ENCODE measurements at regions not wholly inside any gene's neighbourhood (a gene's known extent, or its start where the extent isn't known, plus 50 kb on each side); places are given as distances from the start of the nearest gene placed in this dataset.

DNA sequence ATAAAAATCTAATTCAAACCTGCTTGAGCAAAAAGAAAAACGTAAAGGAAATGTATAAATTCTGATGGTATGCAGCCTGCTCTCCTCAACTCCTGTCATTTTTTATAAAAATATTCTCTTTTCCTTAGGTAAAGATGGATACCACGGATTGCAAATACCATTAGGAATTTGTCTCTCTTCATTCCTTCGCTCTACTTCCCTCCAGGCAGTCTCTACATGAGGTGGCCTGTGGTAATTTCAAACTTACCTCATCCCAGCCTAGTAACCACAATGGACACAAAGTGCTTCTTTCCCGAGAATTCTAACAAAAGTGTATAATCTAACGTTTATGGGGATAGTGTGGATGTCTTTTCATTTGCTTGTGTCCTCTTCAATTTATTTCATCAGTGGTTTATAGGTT is 239.5 kb upstream of the LRRC7 start:
- no peak for DNase-seq (ENCODE audit: low spot score)

DNA sequence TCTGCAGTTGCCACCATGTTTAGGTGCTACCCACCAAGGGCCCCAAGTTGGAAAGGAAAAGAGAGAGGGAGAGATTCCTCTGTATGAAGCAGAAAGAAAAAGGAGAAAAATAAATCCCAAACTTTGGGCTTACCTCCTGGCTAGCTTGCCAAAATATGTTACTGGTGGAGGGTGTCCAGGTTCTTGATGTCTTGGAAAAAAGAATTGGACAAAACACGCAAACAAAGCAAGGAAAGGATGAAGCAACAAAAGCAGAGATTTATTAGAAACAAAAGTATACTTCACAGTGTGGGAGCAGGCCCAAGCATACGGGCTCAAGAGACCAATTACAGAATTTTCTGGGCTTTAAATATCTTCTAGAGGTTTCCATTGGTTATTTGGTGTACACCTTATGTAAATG is 204.5 kb upstream of the LRRC7 start:
- no peak for DNase-seq (ENCODE audit: low spot score)

DNA sequence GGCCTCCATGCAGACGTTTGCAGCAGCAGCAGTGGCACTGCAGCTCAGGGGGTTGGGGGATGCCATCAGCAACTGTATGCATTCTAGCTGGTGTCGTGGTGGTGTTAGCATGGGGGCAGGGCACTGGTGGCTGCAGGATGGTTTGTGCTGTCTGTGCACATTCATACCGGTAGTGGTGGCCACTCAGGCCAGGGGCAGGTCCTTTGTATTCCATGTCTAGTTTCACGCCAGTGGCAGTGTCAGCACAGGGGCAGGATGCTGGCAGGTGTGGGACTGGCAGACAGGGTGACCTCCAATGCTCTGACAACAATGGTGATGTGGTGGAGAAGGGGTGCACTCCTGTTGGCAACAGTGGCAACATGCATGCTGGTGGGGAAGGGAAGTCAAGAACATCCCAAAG is 194.2 kb upstream of the LRRC7 start:
- DNase-seq (ENCODE audit: low spot score), result no peak

DNA sequence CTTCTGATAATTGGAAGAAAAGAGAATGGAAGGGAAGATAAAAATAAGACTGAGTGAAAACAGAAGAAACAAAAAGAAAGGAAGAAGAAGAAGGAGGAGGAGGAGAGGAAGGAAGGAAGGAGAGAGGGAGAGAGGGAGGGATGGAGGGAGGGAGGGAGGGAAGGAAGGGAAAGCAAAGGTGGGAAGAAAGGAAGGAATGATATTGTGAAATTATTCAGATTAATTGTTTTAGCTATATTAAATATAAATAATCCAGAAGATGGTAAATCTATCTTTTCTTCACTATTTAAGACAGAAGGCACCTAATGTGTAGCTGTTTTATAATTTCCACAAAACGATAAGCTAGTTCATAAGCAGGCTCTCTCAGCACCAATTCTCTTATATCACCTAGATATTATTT is 191.3 kb upstream of the LRRC7 start:
- no peak for DNase-seq (ENCODE audit: low spot score)

DNA sequence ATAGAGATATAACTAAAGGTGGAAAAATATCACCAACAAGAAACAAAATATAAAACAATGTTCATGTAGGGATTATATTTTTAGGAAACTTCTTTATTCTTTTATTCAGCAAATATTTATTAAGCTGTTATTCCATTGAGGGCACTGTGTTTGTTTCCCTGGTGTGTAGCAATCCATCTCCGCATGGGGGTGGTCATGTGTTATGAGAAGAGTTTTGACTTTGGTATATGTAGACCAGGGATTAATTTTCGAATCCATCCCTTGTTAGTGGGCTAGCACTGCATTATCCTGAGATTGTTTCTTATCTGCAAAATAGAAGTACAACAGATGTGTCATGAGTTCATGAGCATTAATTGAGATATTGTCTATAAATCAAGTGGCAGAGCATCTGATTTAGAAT is 190.2 kb upstream of the LRRC7 start:
- DNase-seq (ENCODE audit: low spot score), result no peak

DNA sequence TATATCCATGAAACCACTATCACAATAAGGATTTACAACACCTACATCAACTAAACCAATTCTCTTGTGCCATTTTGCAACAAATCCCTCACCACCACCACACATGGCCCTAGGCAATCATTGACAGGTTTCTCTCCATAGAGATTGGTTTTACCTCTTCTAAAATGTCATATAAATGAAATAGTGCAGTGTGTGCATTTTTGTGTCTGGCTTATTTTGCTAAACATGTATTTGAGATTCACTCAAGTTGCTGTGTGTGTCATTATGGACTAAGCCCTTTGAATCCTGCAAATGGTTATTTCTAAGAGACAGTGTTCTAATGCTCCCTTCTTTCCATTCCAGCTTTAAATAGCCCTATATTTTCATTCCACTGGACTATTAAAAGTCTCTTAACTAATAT is 179.7 kb upstream of the LRRC7 start:
- DNase-seq (ENCODE audit: low spot score), result no peak

DNA sequence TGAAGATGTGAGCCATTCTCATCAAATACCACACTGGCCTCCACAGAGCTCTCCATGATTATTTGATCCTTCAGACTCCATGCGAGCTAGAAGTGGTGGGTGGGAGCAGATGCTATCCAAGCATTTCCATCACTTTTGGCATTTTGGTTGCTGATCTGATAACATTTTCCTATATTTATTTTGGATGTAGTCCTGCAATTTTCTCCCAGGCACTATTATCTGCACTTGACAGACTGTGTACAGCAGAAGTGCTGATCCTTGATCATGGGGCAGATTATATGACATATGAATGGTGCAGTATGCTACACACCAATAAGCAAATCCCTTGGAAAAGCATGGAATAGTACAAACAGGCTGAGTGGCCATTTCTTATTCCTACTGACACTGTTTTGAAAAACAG is 167.6 kb upstream of the LRRC7 start:
- no peak for DNase-seq (ENCODE audit: low spot score)

DNA sequence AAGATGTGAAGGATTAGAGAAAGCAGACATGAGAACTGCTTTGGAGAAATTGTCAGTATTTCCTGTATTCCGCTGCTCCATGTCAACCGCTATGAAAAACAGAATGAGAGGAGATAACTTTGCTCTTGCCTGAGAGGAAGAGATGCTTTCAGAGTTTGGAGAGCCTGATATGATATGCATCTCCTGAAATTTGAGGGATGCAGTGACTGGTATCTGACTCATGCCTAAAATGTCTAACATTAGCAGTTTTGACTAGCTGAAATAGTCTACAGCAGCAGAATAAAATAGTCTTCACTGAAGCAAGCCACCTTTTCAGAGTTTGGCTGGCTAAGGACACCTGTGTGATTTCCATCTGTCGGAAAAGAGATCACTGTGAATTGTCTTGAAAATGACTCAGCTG is 165.8 kb upstream of the LRRC7 start:
- no peak for DNase-seq (ENCODE audit: low spot score)

DNA sequence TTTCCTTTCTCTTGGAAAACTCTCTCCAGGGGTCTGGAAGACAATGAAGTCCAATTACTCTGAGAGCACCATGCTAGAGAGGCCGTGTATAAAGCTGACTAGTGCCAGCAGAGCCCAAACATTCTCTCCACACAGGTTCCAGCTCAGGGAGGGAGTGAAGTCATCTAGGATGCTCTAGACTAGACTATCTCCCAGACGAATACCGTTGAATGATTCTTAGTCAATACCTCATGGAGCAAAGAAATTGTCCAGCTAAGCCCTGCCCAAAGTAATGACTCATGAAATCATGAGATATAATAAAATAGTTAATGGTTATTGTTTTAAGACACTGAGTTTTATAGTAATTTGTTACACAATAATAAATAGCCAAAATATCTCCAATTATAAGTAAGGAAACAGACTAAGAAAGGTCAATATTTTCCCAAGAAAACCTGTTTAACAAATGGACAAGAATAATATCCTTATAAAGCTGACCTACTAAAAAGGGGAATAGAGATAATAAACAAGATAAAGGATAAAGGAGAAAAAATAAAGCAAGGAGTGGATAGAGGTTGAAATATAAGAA is 163.9 kb upstream of the LRRC7 start:
- DNase-seq (ENCODE audit: low spot score), result no peak

DNA sequence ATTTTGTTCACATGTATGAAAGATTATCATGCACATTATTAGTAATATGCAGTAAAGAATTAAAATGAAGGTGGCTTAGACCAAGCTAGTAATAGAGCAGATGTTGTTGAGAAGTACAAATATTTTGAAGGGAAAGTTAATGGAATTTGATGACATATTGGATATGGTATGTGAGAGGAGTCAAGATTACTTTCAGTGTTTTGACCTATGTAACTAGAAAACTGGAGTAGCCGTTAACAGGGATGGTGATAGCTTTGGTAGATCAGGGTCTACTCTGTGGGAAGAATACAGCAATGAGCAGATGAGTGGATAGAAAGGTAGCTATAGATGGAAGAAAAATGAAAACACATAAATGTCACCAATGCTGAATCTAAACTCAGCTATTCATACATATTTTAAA is 163.2 kb upstream of the LRRC7 start:
- DNase-seq (ENCODE audit: low spot score), result no peak

DNA sequence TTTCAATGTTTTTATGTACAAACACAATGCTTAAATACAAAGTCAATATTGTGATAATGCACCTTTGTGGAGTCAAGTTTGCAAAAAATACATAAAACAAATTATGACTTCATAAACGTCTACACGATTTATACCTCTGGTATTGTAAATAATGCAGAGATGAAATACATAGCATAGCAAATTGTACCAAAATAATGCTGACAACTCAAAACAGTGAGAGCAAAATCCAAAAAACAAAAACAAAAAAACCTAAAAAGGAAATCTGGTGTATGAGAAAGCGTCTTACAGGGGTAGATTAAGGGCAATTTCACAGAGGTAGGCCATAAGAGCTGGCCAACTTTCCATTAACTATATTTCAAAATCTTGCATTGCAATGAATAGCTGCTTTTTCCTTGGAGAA is 161.5 kb upstream of the LRRC7 start:
- DNase-seq (ENCODE audit: low spot score), result no peak

DNA sequence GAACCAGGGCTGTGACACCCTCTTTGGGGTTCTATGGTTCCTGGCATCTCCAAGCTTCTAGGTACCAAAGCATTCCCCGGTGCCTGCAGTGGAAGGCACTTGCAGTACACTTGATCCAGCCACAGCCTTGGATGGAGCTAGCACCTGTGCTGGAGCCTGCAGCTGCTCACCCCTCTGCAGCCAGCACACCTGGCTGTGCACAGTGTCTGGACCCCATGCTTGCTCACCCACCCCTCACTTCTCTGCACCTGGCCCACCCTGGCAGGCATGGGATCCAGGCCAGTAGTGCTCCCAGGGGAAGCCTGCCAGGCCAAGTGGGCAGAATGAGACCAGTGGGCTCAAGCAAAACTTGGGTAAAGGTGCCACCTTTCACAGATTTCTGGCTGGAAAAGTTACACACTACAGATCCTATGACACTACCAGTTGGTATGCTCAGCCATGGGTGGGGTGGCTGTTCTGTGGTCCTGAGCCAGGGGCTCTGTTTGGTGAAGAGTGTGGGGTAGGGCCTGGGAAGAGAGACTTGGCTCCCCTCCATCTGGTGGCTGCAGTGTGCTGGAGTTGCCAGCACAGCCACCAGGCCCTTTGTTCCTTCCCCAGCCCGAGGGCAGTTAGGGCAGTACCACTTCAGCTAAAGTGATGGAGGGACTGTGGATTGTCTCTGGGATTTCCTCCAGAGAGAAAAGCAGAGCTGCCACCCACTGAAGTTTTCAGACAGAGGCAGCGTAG is 157.8 kb upstream of the LRRC7 start:
- no peak for DNase-seq (ENCODE audit: low spot score)

DNA sequence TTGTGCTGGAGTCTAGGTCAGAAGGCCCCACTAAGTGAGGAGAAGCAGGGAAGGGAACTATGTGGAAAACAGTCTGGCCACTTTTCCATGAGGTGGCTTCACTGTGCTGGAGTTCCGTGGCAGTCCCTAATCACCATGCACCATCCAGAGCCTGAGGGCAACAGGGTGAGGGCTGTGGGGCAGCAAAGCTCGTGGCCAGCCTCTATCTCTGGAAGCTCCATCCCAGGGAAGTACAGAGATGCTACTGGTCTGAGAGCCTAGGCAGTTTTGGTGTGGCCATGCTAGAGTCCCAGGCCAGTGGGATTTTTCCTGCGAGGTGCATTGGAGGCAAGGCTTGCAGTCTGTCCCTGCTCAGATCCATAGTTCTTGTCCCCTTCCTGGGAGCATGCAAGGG is 157.3 kb upstream of the LRRC7 start:
- no peak for DNase-seq (ENCODE audit: low spot score)

DNA sequence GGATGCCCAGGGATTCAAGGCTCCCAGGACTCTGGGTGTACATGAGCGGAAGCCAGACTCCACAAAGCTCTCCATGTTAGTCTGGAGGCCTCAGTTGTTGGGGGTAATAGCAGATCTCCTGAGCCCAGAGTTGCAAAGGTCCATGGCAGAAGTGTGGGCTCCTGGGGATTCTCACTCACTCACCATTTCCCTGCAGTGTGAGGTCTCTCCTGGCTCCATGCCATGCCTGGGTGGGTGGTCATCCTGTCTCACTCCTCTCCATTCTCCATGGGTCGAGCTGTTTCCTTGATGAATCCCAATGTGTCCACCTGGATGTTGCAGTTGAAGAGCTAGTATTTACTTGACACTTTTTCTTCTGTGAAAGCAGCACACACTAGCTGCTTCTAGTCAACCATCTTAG is 156.8 kb upstream of the LRRC7 start:
- no peak for DNase-seq (ENCODE audit: low spot score)

DNA sequence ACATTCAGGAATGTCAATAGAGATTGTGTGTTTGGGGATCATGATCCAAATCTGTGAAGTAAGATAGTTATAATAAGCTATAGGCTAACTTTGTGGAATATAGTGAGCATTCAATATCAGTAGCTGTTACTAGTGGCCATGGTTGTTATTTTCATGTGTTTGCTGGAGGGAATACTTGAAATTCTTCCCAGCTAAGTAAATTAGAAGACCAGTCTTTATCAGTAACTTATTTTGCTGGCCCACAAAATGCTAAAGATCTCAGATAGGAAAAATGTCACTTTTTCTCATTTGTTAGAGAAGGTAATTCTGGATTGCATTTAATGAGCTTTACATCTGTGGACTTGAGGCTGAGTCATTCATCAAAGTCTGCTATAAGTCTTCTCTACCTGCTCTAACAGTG is 156.1 kb upstream of the LRRC7 start:
- DNase-seq (ENCODE audit: low spot score), result no peak

DNA sequence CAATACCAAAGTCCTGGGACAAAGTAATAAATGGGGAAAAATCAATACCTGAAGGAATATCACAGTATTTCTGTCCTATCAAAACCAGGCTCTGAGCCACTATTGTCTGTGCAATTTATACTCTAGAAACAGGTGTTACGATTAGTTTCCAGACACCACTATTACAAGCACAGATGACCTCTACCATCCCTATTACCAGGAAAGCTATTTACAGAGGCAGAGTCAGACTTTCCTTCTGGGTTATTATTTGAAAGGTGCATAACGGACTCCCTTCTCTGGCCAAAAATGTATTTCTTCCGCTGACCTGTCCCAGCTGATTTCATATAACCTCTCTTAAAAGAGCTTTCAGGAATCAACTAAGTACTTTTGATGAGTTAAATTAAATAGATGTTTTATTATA is 154.6 kb upstream of the LRRC7 start:
- no peak for DNase-seq (ENCODE audit: low spot score)

DNA sequence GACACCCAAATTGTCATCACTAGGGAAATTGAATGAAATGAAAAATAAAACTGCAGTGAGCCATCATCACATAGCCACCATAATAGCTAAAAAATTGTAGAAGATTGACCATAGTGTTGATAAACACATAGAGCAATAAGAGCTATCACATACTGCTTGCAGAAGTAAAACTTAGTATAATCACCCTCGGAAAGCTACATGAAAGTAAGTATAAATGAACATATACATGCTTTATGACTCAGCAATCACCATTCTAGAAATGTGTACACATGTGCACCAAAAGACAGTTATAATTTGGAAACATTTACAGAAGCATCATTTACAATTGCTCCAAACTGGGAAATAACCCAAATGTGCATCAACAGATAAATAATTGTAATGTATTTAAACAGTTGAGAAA is 153.1 kb upstream of the LRRC7 start:
- DNase-seq (ENCODE audit: low spot score), result no peak

DNA sequence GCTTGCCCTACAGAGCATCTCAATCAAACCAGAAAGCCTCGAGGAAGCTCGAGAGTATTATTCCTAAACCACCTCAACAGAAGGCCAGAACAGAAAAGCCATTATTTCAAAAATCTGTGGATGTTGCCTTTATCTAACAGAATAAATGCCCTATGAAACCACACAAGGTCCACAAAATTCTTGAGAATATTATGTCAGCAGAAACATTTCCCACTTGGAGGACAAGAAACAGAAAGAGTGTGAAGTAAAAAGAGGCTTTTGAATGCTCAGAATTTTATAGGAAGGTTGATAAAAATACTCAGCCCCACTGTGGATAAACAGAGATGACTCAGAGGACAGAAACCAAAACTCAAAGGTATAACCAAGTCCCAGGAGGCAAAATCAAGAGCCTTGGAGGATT is 146.4 kb upstream of the LRRC7 start:
- no peak for DNase-seq (ENCODE audit: low spot score)

DNA sequence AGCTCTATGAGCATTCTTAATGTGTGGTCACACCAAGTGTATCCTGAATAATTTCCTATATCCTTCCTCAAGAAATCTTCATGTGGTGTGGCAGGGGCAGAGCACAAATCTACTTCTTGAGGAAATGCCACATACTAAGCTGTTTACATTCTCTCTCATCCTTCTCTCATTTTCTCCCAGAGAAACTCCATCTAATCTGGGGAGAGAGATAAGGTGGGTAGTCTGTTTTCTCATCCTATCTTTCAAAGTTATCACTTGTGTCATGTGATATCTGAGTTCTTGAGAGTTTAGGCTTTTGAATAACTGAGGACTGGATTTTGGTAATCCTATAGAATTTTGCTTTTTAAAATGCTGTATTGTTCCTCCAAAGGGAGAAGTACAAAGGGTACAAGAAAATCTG is 141.9 kb upstream of the LRRC7 start:
- no peak for DNase-seq (ENCODE audit: low spot score)

DNA sequence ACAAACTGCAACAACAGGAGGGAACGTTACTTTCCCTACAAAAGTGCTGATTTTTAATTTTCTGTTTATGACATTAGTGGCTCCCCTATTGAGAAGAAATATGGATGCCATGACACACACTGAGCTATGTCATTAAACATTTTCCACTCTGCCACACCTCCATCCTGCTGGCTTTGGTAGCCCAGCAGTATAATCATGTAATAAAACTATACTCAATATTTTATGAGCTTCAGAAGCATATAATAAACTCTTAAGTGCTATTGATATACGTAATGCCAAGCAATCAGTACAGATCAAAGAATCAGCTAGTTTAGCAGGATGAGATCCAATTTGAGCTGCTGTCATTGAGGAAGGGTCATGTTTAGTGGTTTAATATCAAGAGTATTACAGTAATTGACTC is 141.3 kb upstream of the LRRC7 start:
- DNase-seq (ENCODE audit: low spot score), result no peak

DNA sequence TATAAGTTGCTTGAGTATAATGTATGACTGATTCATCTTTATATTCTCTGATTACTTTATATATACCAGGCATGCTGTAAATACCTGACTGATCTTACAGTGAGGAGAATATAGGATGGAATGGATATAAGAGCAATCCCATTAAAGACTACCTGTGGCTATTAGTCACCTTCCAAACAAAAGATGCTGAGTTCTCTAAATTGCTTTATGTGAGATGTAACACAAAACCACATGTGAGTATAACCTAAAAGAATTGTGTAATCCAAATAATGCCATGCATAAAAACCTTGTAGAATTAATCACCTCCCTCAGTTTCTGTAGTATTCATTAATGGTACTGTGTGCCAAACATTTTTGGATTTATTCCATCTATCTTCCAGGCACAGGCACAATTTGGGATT is 134.6 kb upstream of the LRRC7 start:
- no peak for DNase-seq (ENCODE audit: low spot score)

DNA sequence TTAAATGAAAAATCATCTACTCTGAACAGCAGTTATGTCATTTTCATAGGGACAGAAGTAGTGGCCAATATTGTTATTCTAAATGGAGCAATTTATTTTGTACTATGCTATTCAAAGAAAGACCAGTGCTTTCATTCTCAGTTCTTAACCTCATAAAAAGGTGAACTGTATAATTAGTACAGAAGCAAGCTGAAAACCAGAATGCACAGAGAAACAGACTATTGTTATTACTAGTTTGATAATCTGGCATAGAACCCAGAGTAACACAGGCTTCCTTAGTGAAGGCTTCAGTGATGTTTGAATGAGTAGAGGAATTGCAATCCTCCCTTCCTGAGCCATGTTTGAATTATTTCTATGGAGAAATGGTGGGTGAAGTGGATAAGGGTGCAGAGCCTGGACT is 131.6 kb upstream of the LRRC7 start:
- no peak for DNase-seq (ENCODE audit: low spot score)

DNA sequence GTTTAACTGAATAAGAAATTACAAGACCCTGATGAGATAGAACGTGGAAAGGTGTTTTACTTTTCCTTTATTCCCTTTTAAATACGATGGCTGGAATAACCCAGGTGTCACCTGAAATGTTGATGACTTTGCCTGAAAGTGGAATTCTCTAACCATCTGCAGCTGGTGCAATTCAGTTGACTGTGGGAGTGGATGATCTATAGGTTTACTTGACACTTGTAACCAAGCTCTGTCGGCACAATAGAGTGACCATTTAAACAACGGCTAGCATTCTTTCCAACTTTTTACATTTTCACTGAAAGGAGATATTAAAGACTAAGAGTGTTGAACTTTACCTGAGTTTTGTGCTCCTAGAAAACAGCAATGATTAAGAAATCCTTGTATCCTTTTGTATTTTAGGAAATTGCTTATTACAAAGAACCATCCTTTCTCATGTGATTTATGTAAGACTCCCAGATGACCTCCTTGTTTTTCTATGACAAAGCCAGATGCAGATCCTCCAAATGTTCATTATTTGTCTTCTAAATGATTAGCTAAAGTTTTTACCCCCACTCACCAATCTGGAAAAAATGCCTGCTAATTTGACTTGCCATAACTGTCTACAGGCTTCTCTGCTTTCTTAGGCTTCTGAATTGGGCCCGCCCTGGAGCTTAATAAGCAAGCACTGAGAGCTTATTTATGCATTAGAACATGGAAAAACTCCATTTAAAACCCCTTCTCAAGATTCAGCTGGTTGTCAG is 129.5 kb upstream of the LRRC7 start:
- no peak for DNase-seq (ENCODE audit: low spot score)

DNA sequence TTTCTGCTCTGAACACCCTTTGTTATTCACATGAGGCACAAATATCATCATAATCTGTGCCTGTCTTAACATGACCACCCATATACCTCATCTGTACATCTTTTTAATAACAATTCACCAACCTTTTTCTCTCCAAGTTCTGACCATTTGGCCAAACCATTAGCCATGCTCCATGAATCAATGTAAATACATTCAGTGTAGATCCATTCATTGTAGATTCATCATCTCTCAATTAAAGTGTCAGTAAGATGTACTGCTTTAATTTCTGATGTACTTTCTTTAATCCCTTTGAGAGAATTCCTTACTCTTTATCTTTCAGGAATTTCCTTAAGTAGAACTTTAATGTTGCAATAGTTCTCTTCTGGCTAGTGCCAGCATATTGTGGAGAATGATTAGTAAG is 126.2 kb upstream of the LRRC7 start:
- no peak for DNase-seq (ENCODE audit: low spot score)
